Posterior vena cava (tissue), 2 donors: ENCODE measurements at regions not wholly inside any gene's neighbourhood (a gene's known extent, or its start where the extent isn't known, plus 50 kb on each side); places are given as distances from the start of the nearest gene placed in this dataset.
"Not testable (repeated sequence)": the region's sequence is repeated elsewhere in the genome, so short reads cannot be mapped to it uniquely, and the experiment has no call there.

ENCODE experiments used
- DNase-seq: peaks from one replicate; pipeline ENCODE4 v3.0.0-alpha.2; 2020; ENCODE audit warnings: low spot score
- intact Hi-C, 2 donors: fragments of 100-400 bp; cut with DNase I; formaldehyde crosslinking; loops; one replicate each; pipeline versions ENCODE4 v1.14.1 to v1.14.2; 2022 to 2023
- donor health status: DM: yes; HTN: yes; CAD: no.
- donor health status: DM: yes; HTN: yes; CAD: no.

GRCh38 chr2:139495851-139496250, 715.7 kb upstream of the NXPH2 start:
- intact Hi-C loops: no loop called here
- no peak for DNase-seq

- intact Hi-C loops: no loop called here
- DNase-seq: no peak
Measured at GRCh38 chr2:139492131-139492680, 712.0 kb upstream of the NXPH2 start.

GRCh38 chr2:139480161-139480650, 700.0 kb upstream of the NXPH2 start:
- DNase-seq: no peak
- intact Hi-C loops: no loop called here

- intact Hi-C loops: loop anchor here in 1 of 2 donors (5.0 kb wide), 1 partner anchor 1299 kb away; no protein-coding TSS in a partner anchor
- DNase-seq: no peak
Measured at GRCh38 chr2:139478165-139478914, 698.1 kb upstream of the NXPH2 start.

GRCh38 chr2:139477618-139478017, 697.4 kb upstream of the NXPH2 start:
- intact Hi-C loops: loop anchor here in 1 of 2 donors (5.0 kb wide), 1 partner anchor 1300 kb away; no protein-coding TSS in a partner anchor
- DNase-seq: no peak

- intact Hi-C loops: loop anchor here in 1 of 2 donors (5.0 kb wide), 1 partner anchor 417 kb away; no protein-coding TSS in a partner anchor
Measured at GRCh38 chr2:139469985-139470384, 689.8 kb upstream of the NXPH2 start.

GRCh38 chr2:139465789-139466188, 685.6 kb upstream of the NXPH2 start:
- intact Hi-C loops: loop anchor here in 1 of 2 donors (5.0 kb wide), 1 partner anchor 422 kb away; no protein-coding TSS in a partner anchor
- DNase-seq: no peak

More at GRCh38 chr2:139469985-139470384, 689.8 kb upstream of the NXPH2 start:
- DNase-seq: no peak

GRCh38 chr2:139457873-139458272, 677.7 kb upstream of the NXPH2 start:
- intact Hi-C loops: no loop called here
- DNase-seq: no peak

GRCh38 chr2:139454251-139454650, 674.1 kb upstream of the NXPH2 start:
- intact Hi-C loops: no loop called here
- DNase-seq: peak; percentile 54

GRCh38 chr2:139439100-139439499, 658.9 kb upstream of the NXPH2 start:
- no peak for DNase-seq
- intact Hi-C loops: no loop called here

GRCh38 chr2:139438478-139438877, 658.3 kb upstream of the NXPH2 start:
- DNase-seq: no peak
- intact Hi-C loops: no loop called here

- DNase-seq: no peak
- intact Hi-C loops: no loop called here
Measured at GRCh38 chr2:139427164-139427563, 647.0 kb upstream of the NXPH2 start.

- DNase-seq: no peak
- intact Hi-C loops: no loop called here
Measured at GRCh38 chr2:139424101-139424500, 643.9 kb upstream of the NXPH2 start.

- no peak for DNase-seq
- intact Hi-C loops: no loop called here
Measured at GRCh38 chr2:139411236-139411635, 631.0 kb upstream of the NXPH2 start.

- intact Hi-C loops, DNase-seq: not testable (repeated sequence)
Measured at GRCh38 chr2:139410833-139411174, 630.6 kb upstream of the NXPH2 start.

GRCh38 chr2:139410147-139410832, 630.1 kb upstream of the NXPH2 start:
- intact Hi-C loops, DNase-seq: not testable (repeated sequence)

GRCh38 chr2:139409212-139409611, 629.0 kb upstream of the NXPH2 start:
- intact Hi-C loops: no loop called here
- DNase-seq: no peak

GRCh38 chr2:139403948-139404347, 623.8 kb upstream of the NXPH2 start:
- no peak for DNase-seq
- intact Hi-C loops: no loop called here

GRCh38 chr2:139394801-139395200, 614.6 kb upstream of the NXPH2 start:
- no peak for DNase-seq
- intact Hi-C loops: no loop called here

- DNase-seq: no peak
- intact Hi-C loops: no loop called here
Measured at GRCh38 chr2:139389391-139389790, 609.2 kb upstream of the NXPH2 start.
